Suprapubic skin (tissue), 4 donors: ENCODE measurements at regions not wholly inside any gene's neighbourhood (a gene's known extent, or its start where the extent isn't known, plus 50 kb on each side); places are given as distances from the start of the nearest gene placed in this dataset.
"Not testable (repeated sequence)": the region's sequence is repeated elsewhere in the genome, so short reads cannot be mapped to it uniquely, and the experiment has no call there.

Experiments used
- CTCF ChIP-seq, 2 donors: fragments of 200-600 bp in 1 of 2; fragments of 450-650 bp in 1 of 2; sonication (generic) in 1 of 2; IDR thresholded peaks; one replicate each; pipeline ENCODE4 v1.5.1; 2016 to 2019; ENCODE audit warnings: antibody characterized with exemption in 2 of 2, mild to moderate bottlenecking in 1 of 2, moderate library complexity in 1 of 2
- POLR2A ChIP-seq, 2 donors: fragments of 450-650 bp; IDR thresholded peaks; one replicate each; pipeline ENCODE4 v1.6.1; 2017; ENCODE audit warnings: antibody characterized with exemption in 2 of 2, mild to moderate bottlenecking in 2 of 2, moderate library complexity in 2 of 2
- POLR2AphosphoS5 ChIP-seq, 3 donors: sonication (generic); formaldehyde crosslinking; IDR thresholded peaks; one replicate each; pipeline ENCODE4 v1.6.1; 2017; ENCODE audit warnings: antibody characterized with exemption in 3 of 3

- not testable (repeated sequence) for TF ChIP-seq POLR2AphosphoS5, CTCF, POLR2A (IDR thresholded peaks at IDR 0.05)
Measured at GRCh38 chr5:43824325-43824964, 221.5 kb downstream of the NNT start.
